HG02840 (cell line): ENCODE measurements at regions not wholly inside any gene's neighbourhood (a gene's known extent, or its start where the extent isn't known, plus 50 kb on each side); places are given as distances from the start of the nearest gene placed in this dataset.

Experiments used
- ATAC-seq: cut with Tn5 transposase; IDR thresholded peaks from one replicate; pipeline ENCODE4 v1.9.1; 2021; ENCODE audit warnings: mild to moderate bottlenecking, moderate library complexity, moderate number of reproducible peaks; ENCODE audit not compliant: unreplicated experiment, low FRiP score

- ATAC-seq: no peak
These were observed 149.7 kb upstream of the IRX4 start for GRCh38 chr5:2032432-2032831.

DNA sequence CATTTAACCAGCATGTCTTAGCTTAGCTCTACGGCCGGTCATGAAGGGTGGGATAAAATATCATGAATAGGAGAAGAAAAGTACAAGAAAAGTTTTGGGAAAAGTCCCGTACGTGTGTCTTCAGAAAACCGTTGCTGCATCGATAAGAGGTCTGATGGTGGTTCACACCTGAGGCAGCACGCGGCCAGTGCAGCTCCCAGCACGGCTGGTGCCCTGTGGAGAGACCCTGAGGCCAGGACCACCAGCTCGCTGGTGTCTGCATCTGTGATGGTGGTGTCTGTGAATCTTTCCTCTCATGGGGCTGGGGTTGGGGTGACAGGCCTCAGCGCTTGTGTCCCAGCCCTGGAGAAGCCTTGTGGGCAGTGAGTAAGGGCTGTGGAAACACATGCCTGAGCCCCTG, 148.9 kb upstream of the IRX4 start:
- ATAC-seq: no peak

GRCh38 chr5:2030131-2030530, 147.4 kb upstream of the IRX4 start:
- no peak for ATAC-seq

DNA sequence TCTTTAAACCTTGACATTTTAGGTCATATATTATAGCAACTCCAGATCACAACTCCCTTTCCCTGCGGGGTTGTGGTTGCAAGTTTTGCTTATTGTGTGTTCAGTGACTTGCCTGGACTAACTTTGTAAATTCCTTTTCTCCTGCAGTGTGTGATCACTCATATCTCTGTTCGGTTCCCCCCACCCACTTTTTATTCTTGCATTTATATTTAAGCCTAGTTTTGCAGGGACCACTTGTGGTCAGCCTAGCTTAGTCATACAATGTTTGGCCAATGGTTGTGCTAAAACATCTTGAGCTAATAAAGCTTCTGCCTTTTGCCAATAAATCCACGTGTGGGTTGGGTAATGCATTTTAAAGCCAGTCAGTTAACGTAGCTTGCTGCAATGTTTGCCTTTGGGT, 146.5 kb upstream of the IRX4 start:
- ATAC-seq: no peak

- ATAC-seq: no peak
These were observed 145.1 kb upstream of the IRX4 start for GRCh38 chr5:2027790-2028189.

DNA sequence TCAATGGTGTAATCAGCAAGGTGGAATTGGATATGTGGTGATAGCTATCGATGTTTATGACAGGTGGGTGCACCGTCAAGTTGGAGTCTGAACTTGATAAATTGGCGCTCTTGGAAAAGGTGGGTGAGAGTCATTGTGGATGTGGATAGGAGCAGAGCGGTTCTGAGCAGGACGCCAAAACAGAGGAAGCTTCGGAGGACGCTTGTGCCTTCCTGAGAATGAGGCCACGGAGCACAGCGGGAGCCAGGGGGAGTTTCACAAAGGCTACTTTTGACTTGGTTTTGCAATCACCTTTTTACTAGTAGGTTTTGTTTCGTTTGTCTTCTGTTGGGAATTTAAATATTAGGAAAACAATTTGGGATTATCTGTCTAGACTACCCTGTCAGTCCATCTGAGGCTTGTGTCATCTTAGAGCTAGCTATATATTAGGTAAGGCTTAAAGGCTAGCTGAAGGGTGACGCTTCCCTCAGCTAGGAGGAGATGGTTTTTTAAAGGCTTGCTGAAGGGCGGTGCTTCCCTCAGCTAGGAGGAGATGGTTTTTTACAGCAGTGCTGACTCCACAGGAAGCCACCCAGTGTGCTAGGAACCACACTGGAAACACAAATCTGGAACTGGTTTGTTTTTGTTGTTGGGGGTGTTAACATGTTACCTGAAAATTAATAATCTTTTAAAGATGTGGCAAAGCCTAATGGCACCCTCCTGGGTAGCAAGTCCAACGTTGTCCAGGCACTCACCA, 142.4 kb upstream of the IRX4 start:
- no peak for ATAC-seq

GRCh38 chr5:2023196-2023595, 140.5 kb upstream of the IRX4 start:
- ATAC-seq: no peak

DNA sequence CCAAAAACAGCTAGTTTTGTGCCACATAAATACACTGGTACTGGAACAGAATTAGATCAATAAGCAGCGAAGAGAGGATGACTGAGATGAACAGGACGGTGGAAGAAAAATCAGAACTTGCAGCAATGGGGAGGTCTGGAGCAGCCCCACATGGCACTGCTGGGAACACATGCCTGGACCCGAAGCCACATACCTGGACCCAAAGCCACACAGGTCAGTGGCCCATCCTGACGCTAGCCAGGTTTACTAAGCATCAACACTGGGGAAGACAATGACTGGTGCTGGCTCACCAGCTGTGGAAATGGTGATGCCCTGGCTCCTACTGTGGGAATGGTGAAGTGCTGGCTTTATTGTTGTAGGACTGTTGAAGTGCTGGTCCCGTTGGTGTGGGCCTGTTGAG, 139.7 kb upstream of the IRX4 start:
- ATAC-seq: no peak

- no peak for ATAC-seq
These were observed 138.9 kb upstream of the IRX4 start for GRCh38 chr5:2021484-2022176.

DNA sequence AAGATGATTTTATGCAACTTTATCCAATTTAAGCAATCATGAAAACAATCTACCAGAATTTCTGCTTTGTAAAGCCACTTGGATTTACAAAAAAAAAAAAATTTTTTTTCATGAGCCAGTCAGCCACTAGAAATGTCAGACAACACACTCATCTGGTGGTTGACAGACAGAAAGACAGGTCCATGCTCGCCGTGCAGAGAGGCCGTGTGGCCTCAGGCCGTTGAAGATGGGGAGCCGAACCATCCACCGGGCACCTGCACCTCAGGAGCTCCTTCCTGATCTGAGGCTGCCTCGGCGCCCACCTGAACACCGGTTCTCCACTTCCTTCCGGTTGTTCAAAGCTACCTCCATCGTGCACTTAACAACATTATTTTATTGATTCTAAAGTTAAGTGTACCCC, 138.0 kb upstream of the IRX4 start:
- ATAC-seq: no peak

DNA sequence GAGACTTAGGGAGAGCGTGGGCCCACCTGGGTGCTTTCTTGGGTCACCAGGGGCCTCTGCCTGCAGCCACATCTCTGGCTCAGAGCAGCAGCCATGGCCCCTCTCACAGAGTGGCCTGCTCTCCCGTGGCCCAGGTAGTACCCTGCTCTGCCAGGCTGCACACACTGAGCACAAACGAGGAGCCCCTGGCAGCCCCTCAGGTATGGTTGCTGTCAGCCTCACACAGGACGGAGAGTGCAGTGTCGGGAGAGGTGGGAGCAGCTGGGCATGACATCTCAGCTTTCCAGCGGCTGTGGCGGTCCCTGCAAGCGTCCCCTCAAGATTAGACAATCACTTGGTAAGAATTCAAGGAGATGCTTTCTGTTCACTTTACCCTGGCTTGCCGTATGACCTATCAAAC, 137.0 kb upstream of the IRX4 start:
- ATAC-seq: no peak

DNA sequence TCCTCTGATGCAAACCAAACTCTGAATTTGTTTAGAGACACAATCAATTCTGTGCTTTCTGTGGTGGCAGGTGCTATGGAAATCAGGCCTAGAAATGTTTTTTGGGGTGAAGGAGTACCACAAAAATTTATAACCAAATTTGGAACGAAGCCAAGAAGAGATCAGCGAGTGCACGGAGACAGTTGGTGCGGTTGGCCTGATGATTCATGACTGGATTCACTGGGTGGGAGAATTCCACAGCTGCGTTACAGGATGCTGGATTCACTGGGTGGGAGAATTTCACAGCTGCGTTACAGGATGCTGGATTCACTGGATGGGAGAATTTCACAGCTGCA, 135.6 kb upstream of the IRX4 start:
- no peak for ATAC-seq

GRCh38 chr5:2017540-2018389, 135.0 kb upstream of the IRX4 start:
- ATAC-seq: no peak

- no peak for ATAC-seq
These were observed 133.2 kb upstream of the IRX4 start for GRCh38 chr5:2015961-2016360.

GRCh38 chr5:2015124-2015848, 132.6 kb upstream of the IRX4 start:
- no peak for ATAC-seq

DNA sequence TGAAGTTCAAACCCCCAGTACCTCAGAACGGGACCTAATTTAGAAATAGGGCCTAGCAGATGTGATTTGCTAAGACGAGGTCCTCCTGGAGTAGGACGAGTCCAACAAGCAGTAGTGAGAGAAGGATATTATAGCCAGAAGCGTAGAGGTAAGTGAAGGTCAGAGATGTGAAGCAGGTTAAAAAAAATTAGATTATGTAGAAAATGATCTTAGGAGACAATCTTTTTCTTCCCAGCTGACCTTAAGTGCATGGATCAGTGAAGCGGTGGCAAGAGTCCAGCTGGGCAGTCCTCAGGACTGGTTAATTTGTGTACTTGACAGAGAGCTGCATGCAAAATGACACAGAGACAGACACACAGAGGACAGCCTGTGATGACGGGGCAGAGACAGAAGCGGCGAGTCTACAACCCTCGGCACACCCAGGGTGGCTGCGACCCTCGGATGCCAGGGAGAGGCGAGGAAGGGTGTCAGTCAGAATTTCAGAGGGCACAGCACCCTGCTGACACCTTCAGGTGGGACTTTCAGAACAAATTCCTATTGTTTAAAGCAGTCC, 131.4 kb upstream of the IRX4 start:
- ATAC-seq: no peak

GRCh38 chr5:2013301-2014057, 130.8 kb upstream of the IRX4 start:
- ATAC-seq: no peak

- ATAC-seq: no peak
These were observed 130.2 kb upstream of the IRX4 start for GRCh38 chr5:2012885-2013284.

DNA sequence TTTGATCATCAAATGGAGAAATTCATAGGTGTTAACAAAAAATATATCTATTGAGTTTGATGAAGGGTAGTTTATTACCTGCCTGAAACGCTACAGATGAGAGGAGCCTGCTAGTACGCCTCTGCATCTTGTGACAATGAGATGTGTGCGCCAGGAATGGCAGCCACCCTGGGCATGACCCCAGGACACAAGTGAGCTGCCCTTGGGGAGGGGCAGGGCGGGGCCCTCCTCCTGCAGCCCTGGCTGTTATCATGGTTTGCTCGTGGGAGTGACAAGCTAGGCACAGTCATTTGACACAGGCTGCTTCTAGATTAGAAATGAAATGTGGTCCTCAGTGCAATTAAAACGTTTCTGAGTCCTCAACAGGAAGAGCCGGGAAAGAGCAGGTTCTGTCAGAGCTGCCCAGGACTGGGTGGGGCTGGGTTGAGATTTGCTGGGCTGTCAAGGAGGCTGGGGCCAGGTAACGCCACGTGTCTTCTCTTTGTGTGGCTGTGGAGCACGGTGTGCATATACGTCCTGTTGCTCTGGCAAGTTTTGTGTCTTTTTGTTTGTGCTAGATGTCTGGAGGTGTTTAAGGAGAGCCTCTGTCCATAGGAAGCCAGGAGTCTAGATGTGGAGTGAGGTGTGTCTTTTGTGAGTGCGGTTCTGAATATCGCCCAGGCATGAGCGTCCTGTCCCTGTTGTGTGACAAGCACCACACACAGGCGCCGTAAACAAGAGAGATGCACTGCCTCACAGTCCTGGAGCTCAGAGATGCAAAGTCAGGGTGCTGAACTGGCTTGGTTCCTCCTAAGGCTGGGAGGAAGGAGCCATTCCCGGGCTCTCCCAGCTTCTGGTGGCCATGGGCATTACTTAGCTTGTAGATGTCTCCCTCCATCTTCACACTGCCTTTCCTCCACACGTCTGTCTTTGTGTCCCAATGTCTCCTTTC, 129.0 kb upstream of the IRX4 start:
- ATAC-seq: no peak
